ENCODE measurements at regions not wholly inside any gene's neighbourhood (a gene's known extent, or its start where the extent isn't known, plus 50 kb on each side); places are given as distances from the start of the nearest gene placed in this dataset.
"Not testable (repeated sequence)": the region's sequence is repeated elsewhere in the genome, so short reads cannot be mapped to it uniquely, and the experiment has no call there.

- DNase-seq (ENCODE audit: low spot score) = no peak
Observed at GRCh38 chr2:2484301-2484700, 153.2 kb upstream of the MYT1L start.

DNA sequence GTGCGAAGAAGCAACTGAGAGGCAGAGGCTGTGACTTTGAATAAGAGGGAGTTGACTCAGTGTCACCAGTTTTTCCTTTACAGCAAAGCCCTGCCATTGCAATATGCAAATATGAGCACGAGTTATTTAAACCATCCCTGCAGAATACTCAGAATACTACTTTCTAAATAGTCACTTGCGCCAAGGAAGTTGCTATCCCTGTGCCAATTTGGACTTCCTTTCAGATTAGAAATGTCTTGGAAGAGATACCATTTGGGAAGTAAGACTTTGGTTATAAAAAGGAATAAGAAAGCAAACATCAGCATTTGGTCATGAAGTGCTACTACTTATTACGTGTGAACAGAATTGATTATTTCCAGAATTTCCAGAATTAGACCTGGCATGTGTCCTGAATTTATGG lies 151.8 kb upstream of the MYT1L start:
- DNase-seq (ENCODE audit: low spot score) = no peak

DNA sequence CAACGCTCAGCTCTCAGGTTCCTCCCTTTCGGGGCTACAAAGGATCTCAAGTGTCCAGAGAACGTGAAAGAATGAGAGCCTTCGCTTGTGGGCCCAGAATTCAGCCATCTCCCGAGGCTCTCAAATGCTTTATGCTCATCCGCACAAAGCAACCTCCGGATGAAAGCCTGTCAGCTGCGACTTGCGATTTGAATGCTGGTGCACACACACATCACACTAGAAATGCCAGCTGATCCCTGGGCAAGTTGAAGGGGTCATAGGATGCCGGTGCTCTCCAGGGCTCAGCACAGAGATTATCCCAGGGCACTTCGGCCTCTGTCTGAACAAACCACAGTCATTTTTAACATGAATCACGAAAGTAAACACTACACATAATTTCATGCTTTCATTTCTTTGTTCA lies 141.8 kb upstream of the MYT1L start:
- no peak for DNase-seq (ENCODE audit: low spot score)

GRCh38 chr2:2472044-2472443 lies 141.0 kb upstream of the MYT1L start:
- DNase-seq (ENCODE audit: low spot score) = no peak

- DNase-seq (ENCODE audit: low spot score) = no peak
Observed at GRCh38 chr2:2466534-2466933, 135.5 kb upstream of the MYT1L start.

GRCh38 chr2:2464643-2465042 lies 133.6 kb upstream of the MYT1L start:
- DNase-seq (ENCODE audit: low spot score) = no peak

DNA sequence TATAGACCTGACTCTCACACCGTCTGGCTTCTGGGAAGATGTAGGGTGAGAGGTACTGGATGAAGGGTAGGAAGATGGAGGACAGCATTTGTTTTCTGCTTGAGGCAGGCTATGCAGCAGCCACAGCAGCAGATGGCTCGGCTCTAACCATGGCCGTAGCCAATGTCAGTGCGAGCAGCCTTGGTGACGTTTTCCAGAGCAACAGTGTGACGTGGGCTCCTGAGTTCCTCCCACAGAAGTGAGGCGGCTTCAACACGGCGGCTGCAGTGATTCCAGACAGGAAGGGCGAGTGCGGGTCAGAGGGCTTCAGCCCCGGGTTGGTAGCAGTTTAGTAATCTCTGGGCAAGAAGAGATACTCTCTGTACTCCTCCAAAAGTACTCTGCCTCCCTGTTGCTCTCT lies 133.0 kb upstream of the MYT1L start:
- no peak for DNase-seq (ENCODE audit: low spot score)

GRCh38 chr2:2456721-2457120 lies 125.6 kb upstream of the MYT1L start:
- no peak for DNase-seq (ENCODE audit: low spot score)

GRCh38 chr2:2455151-2455550 lies 124.1 kb upstream of the MYT1L start:
- DNase-seq (ENCODE audit: low spot score) = no peak

GRCh38 chr2:2452961-2453360 lies 121.9 kb upstream of the MYT1L start:
- no peak for DNase-seq (ENCODE audit: low spot score)

- DNase-seq (ENCODE audit: low spot score) = not testable (repeated sequence)
Observed at GRCh38 chr2:2451275-2451674, 120.2 kb upstream of the MYT1L start.

GRCh38 chr2:2448178-2448577 lies 117.1 kb upstream of the MYT1L start:
- no peak for DNase-seq (ENCODE audit: low spot score)

GRCh38 chr2:2422621-2423020 lies 91.5 kb upstream of the MYT1L start:
- no peak for DNase-seq (ENCODE audit: low spot score)

- no peak for DNase-seq (ENCODE audit: low spot score)
Observed at GRCh38 chr2:2413525-2413924, 82.5 kb upstream of the MYT1L start.

- no peak for DNase-seq (ENCODE audit: low spot score)
Observed at GRCh38 chr2:2410987-2411386, 79.9 kb upstream of the MYT1L start.

DNA sequence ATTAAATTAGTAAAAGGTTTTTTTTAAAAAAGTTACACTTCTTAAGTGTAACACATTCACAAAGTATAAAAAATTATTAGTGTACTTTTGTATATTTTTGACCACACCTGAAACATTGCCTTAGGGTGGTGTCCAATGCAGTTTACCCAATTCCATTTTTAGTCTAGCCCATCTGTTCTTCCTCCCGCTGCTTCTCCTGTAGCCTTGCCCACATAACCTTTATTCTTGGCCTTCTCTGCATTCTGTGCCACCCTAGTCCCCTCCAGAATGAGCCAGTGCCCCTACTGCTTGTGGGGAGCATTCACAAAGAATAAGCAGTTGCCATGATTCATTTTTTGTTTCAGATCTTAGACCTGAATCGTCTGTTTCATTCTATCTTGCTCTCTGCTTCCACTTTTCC lies 78.4 kb upstream of the MYT1L start:
- no peak for DNase-seq (ENCODE audit: low spot score)

GRCh38 chr2:2405780-2406179 lies 74.7 kb upstream of the MYT1L start:
- no peak for DNase-seq (ENCODE audit: low spot score)

GRCh38 chr2:2400286-2401038 lies 69.4 kb upstream of the MYT1L start:
- DNase-seq (ENCODE audit: low spot score) = no peak

- DNase-seq (ENCODE audit: low spot score) = no peak
Observed at GRCh38 chr2:2399396-2399795, 68.3 kb upstream of the MYT1L start.

DNA sequence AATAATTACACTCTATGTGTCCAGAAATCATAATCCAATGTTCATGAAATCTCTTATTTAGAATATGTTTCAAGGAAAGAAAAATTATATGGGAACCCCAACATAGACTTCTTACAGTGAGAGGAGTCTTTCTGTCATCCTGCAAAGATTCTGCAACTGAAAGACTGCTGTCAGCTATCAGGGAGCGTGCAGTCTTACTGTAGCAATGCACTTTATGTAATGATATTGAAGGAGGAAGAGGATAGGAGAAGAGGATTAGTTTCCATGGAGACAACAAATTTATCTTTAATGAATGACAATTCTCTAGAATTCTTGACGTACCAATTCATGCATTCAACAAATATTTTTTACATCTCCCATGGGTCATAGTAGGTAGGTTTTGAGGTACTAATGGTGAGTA lies 61.3 kb upstream of the MYT1L start:
- no peak for DNase-seq (ENCODE audit: low spot score)

DNA sequence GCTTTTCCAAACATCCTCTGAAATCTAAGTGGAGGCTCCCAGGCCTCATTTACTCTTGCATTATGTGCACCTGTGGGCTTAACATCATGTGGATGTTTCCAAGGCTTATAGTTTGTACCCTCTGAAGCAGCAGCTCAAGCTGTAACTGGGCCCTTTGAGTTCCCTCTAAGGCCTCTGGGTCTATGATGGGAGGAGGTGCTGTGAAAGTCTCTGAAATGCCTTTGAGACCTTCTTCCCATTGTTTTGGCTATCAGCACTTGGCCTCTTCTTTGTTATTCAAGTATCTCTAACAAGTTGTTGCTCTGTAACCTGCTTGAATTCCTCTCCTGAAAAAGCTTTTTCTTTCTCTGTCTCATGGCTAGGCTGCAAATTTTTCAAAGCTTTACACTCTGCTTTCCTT lies 58.1 kb upstream of the MYT1L start:
- no peak for DNase-seq (ENCODE audit: low spot score)
